Astrocyte (in vitro differentiated cells and primary cell): ENCODE measurements at regions not wholly inside any gene's neighbourhood (a gene's known extent, or its start where the extent isn't known, plus 50 kb on each side); places are given as distances from the start of the nearest gene placed in this dataset.

Experiments
- DNase-seq: peaks from one replicate; pipeline ENCODE4 v3.0.0-alpha.2; 2010; ENCODE audit warnings: low read depth
- FAIRE-seq: peaks from 2 replicates; lab custom pipeline; 2011; peaks lifted over from hg19 to GRCh38; lab: Jason Lieb, UNC
- H2AFZ ChIP-seq: 2 replicates; pipeline ENCODE4 v1.6.0; 2012; ENCODE audit warnings: low read depth, low read length, inconsistent platforms
- H3K27ac ChIP-seq: 2 replicates; pipeline ENCODE4 v1.5.1; 2011; ENCODE audit warnings: low read depth, low read length, inconsistent platforms
- H3K27me3 ChIP-seq: 2 replicates; pipeline ENCODE4 v1.6.0; 2011; ENCODE audit warnings: low read length, inconsistent platforms; ENCODE audit not compliant: insufficient read depth
- H3K36me3 ChIP-seq: 2 replicates; pipeline ENCODE4 v1.5.1; 2011; ENCODE audit warnings: low read length, inconsistent platforms; ENCODE audit not compliant: insufficient read depth
- H3K4me1 ChIP-seq: 2 replicates; pipeline ENCODE4 v1.5.1; 2011; ENCODE audit warnings: low read length, inconsistent platforms; ENCODE audit not compliant: insufficient read depth
- H3K4me2 ChIP-seq: 2 replicates; pipeline ENCODE4 v1.6.0; 2012; ENCODE audit warnings: low read length, inconsistent platforms
- H3K4me3 ChIP-seq: 2 replicates; pipeline ENCODE4 v1.5.1; 2011; ENCODE audit warnings: low read depth, mild to moderate bottlenecking, low read length, inconsistent platforms; ENCODE audit not compliant: insufficient read depth
- H3K79me2 ChIP-seq: 2 replicates; pipeline ENCODE4 v1.6.0; 2012; ENCODE audit warnings: mild to moderate bottlenecking, low read length, inconsistent platforms; ENCODE audit not compliant: insufficient read depth
- H3K9ac ChIP-seq: 2 replicates; pipeline ENCODE4 v1.6.0; 2012; ENCODE audit warnings: mild to moderate bottlenecking, low read length, inconsistent platforms
- H3K9me3 ChIP-seq: 2 replicates; pipeline ENCODE4 v1.5.1; 2012; ENCODE audit warnings: low read depth, mild to moderate bottlenecking, low read length, inconsistent platforms; ENCODE audit not compliant: insufficient read depth
- H4K20me1 ChIP-seq: 2 replicates; pipeline ENCODE4 v1.6.0; 2012; ENCODE audit warnings: low read length, inconsistent platforms; ENCODE audit not compliant: insufficient read depth
- H3K27ac Mint-ChIP-seq: one replicate; pipeline ENCODE4 v1.8.0; 2021; ENCODE audit warnings: mild to moderate bottlenecking, mixed read lengths; ENCODE audit not compliant: unreplicated experiment
- H3K27me3 Mint-ChIP-seq: one replicate; pipeline ENCODE4 v1.8.0; 2021; ENCODE audit warnings: low read depth, mixed read lengths; ENCODE audit not compliant: unreplicated experiment
- H3K36me3 Mint-ChIP-seq: one replicate; pipeline ENCODE4 v1.8.0; 2021; ENCODE audit warnings: low read depth, mixed read lengths; ENCODE audit not compliant: unreplicated experiment
- H3K4me1 Mint-ChIP-seq: one replicate; pipeline ENCODE4 v1.8.0; 2021; ENCODE audit warnings: low read depth, mixed read lengths; ENCODE audit not compliant: unreplicated experiment
- H3K4me3 Mint-ChIP-seq: one replicate; pipeline ENCODE4 v1.8.0; 2021; ENCODE audit warnings: mild to moderate bottlenecking, moderate library complexity, mixed read lengths; ENCODE audit not compliant: unreplicated experiment
- H3K9me3 Mint-ChIP-seq: one replicate; pipeline ENCODE4 v1.8.0; 2021; ENCODE audit warnings: mild to moderate bottlenecking, mixed read lengths; ENCODE audit not compliant: unreplicated experiment
- CTCF ChIP-seq: IDR thresholded peaks from 2 replicates; pipeline ENCODE4 v1.5.1; 2011; ENCODE audit warnings: low read depth, mild to moderate bottlenecking, inconsistent platforms, low read length, moderate library complexity; ENCODE audit not compliant: insufficient read depth
- EZH2 ChIP-seq: IDR thresholded peaks from 2 replicates; pipeline ENCODE4 v1.6.1; 2012; ENCODE audit warnings: mild to moderate bottlenecking, low read length, inconsistent platforms; ENCODE audit not compliant: insufficient read depth

GRCh38 chr13:103960001-103960400, 893.8 kb upstream of the SLC10A2 start:
- no peak overlapping the region for H3K4me3 Mint-ChIP-seq
- no peak for DNase-seq
- no peak overlapping the region for H3K27ac Mint-ChIP-seq
- H3K4me1 Mint-ChIP-seq = peaks cover 1% of the 10 kb centered on the region
- H4K20me1 ChIP-seq = no peaks in the 10 kb centered on the region
- H3K27me3 Mint-ChIP-seq = no peaks in the 10 kb centered on the region
- H3K4me1 ChIP-seq = no peaks in the 10 kb centered on the region
- no peak overlapping the region for H3K27ac ChIP-seq
- no peak for TF ChIP-seq CTCF
- H3K9me3 ChIP-seq = no peaks in the 10 kb centered on the region
- H3K27me3 ChIP-seq = no peaks in the 10 kb centered on the region
- no peak overlapping the region for H3K4me3 ChIP-seq
- no peaks in the 10 kb centered on the region for H3K79me2 ChIP-seq
- H3K4me2 ChIP-seq = no peak overlapping the region
- no peaks in the 10 kb centered on the region for H3K36me3 ChIP-seq
- H3K9me3 Mint-ChIP-seq = no peaks in the 10 kb centered on the region
- FAIRE-seq = no peak
- H2AFZ ChIP-seq = no peak overlapping the region
- H3K9ac ChIP-seq = no peak overlapping the region
- H3K36me3 Mint-ChIP-seq = no peaks in the 10 kb centered on the region

DNA sequence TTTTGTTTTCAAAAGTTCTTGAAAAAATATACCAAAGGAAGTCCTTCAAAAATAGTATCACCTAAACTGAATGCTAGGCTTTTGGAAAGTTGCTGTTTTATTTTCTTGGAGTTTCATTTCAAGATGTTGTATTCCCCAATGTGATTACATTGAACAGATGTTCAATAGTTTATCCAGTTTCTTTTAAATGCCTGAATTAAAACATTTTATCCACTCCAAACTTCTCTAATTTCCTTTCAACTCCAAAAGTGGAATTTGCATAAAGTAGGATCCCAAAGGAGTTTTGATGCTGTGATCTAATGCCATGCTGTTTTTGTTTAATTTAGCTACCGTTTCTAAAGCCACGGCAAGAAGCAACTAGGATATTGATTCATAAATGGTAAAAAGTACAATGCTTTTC, 892.5 kb upstream of the SLC10A2 start:
- Histone ChIP-seq H3K9ac (no peak overlapping the region), H3K4me3 (no peak overlapping the region), H3K79me2 (no peaks in the 10 kb centered on the region), H2AFZ (no peak overlapping the region), H3K4me2 (no peak overlapping the region), H3K27ac (no peak overlapping the region), H3K36me3 (no peaks in the 10 kb centered on the region), H3K4me1 (no peaks in the 10 kb centered on the region), H3K9me3 (no peaks in the 10 kb centered on the region), H3K27me3 (no peaks in the 10 kb centered on the region), H4K20me1 (no peaks in the 10 kb centered on the region)
- TF ChIP-seq EZH2 (no peak), CTCF (no peak)
- no peak overlapping the region for H3K27ac Mint-ChIP-seq
- H3K27me3 Mint-ChIP-seq = no peaks in the 10 kb centered on the region
- DNase-seq (no peak), FAIRE-seq (no peak)
- no peak overlapping the region for H3K4me3 Mint-ChIP-seq
- no peaks in the 10 kb centered on the region for H3K36me3 Mint-ChIP-seq
- H3K4me1 Mint-ChIP-seq = peaks cover 1% of the 10 kb centered on the region
- no peaks in the 10 kb centered on the region for H3K9me3 Mint-ChIP-seq

GRCh38 chr13:103957939-103958338, 891.7 kb upstream of the SLC10A2 start:
- Histone ChIP-seq H3K4me2 (no peak overlapping the region), H3K27me3 (no peaks in the 10 kb centered on the region), H3K79me2 (no peaks in the 10 kb centered on the region), H2AFZ (no peak overlapping the region), H3K4me3 (no peak overlapping the region), H3K36me3 (no peaks in the 10 kb centered on the region), H3K4me1 (no peaks in the 10 kb centered on the region), H3K9ac (no peak overlapping the region), H3K9me3 (no peaks in the 10 kb centered on the region), H4K20me1 (no peaks in the 10 kb centered on the region), H3K27ac (no peak overlapping the region)
- H3K9me3 Mint-ChIP-seq = no peaks in the 10 kb centered on the region
- no peak overlapping the region for H3K4me3 Mint-ChIP-seq
- H3K36me3 Mint-ChIP-seq = no peaks in the 10 kb centered on the region
- H3K4me1 Mint-ChIP-seq = peaks cover 1% of the 10 kb centered on the region
- H3K27me3 Mint-ChIP-seq = no peaks in the 10 kb centered on the region
- DNase-seq (no peak), FAIRE-seq (no peak)
- no peak overlapping the region for H3K27ac Mint-ChIP-seq
- TF ChIP-seq CTCF (no peak), EZH2 (no peak)
